ENCODE measurements at regions not wholly inside any gene's neighbourhood (a gene's known extent, or its start where the extent isn't known, plus 50 kb on each side); places are given as distances from the start of the nearest gene placed in this dataset.

DNA sequence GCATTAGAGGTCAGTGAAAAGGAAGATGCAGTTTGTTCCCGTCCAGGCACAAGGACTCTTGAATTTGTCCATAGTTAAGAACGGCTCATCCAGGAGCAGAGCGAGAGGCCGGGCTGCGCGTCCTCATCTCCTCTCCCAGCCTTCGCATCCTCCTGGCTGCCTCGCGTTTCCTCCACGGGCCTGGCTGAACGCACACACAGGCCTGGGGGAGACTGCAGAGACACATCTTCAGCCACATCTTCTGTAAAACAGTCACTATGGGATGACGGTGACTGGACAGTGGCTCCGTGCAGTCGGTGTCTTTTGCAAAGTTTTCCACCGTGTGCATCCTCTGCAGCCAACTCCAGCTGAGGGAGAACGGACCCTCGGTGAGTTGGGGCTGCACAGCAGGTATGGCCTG, 89.7 kb downstream of the PSMG1 start:
- Histone ChIP-seq H3K79me2 (ENCODE audit: low read depth) (no peaks in the 10 kb centered on the region), H4K20me1 (ENCODE audit: insufficient read depth) (no peaks in the 10 kb centered on the region), H3K27ac (no peak overlapping the region), H3K36me3 (ENCODE audit: low read depth) (no peaks in the 10 kb centered on the region), H2AFZ (no peak overlapping the region), H3K27me3 (ENCODE audit: insufficient read depth, low read depth) (no peaks in the 10 kb centered on the region), H3K4me3 (no peak overlapping the region), H3F3A (ENCODE audit: insufficient read depth, low read depth) (no peaks in the 10 kb centered on the region), H3K9me2 (ENCODE audit: insufficient read depth) (no peaks in the 10 kb centered on the region), H3K4me1 (replicated peaks; ENCODE audit: insufficient read depth) (peaks cover 5% of the 10 kb centered on the region; the same call in 1 of the 2 replicates), H3K4me2 (no peak overlapping the region), H3K9me3 (ENCODE audit: insufficient read depth, low read depth) (no peaks in the 10 kb centered on the region)
- ChIA-PET POLR2A (ENCODE audit: unreplicated experiment) (interaction anchor here (0.7 kb wide), 1 partner anchor 63 kb away, joined by 3 read pairs; no protein-coding TSS in a partner anchor), CTCF (no interaction called here)
- intact Hi-C loops (cut with micrococcal nuclease; ENCODE audit: unreplicated experiment) = no loop called here
- TF ChIP-seq EZH2 (IDR thresholded peaks at IDR 0.05; ENCODE audit: low read depth) (no peak), CTCF (conservative IDR thresholded peaks at IDR 0.05) (no peak)
- BruUV-seq (replicated peaks) = no TSS peak
- DNase-seq = no peak

- CTCF ChIA-PET = no interaction called here
- Histone ChIP-seq H3K4me3 (no peak overlapping the region), H3K9me2 (ENCODE audit: insufficient read depth) (no peaks in the 10 kb centered on the region), H3F3A (ENCODE audit: insufficient read depth, low read depth) (no peaks in the 10 kb centered on the region), H3K9me3 (ENCODE audit: insufficient read depth, low read depth) (no peaks in the 10 kb centered on the region), H3K27me3 (ENCODE audit: insufficient read depth, low read depth) (no peaks in the 10 kb centered on the region), H3K27ac (no peak overlapping the region), H3K79me2 (ENCODE audit: low read depth) (no peaks in the 10 kb centered on the region), H3K4me2 (no peak overlapping the region), H3K4me1 (replicated peaks; ENCODE audit: insufficient read depth) (no peaks in the 10 kb centered on the region), H4K20me1 (ENCODE audit: insufficient read depth) (no peaks in the 10 kb centered on the region), H3K36me3 (ENCODE audit: low read depth) (no peaks in the 10 kb centered on the region), H2AFZ (no peak overlapping the region)
- TF ChIP-seq CTCF (conservative IDR thresholded peaks at IDR 0.05) = no peak
- no peak for TF ChIP-seq EZH2 (IDR thresholded peaks at IDR 0.05; ENCODE audit: low read depth)
- intact Hi-C loops (cut with micrococcal nuclease; ENCODE audit: unreplicated experiment) = loop anchor here (10.0 kb wide), 1 partner anchor 174 kb away; no protein-coding TSS in a partner anchor
- no peak for DNase-seq
- POLR2A ChIA-PET (ENCODE audit: unreplicated experiment) = interaction anchor here (0.6 kb wide), 1 partner anchor 1418 kb away, joined by 4 read pairs; no protein-coding TSS in a partner anchor
- BruUV-seq (replicated peaks) = no TSS peak
These were observed 94.3 kb downstream of the PSMG1 start for GRCh38 chr21:39088831-39089380.

DNA sequence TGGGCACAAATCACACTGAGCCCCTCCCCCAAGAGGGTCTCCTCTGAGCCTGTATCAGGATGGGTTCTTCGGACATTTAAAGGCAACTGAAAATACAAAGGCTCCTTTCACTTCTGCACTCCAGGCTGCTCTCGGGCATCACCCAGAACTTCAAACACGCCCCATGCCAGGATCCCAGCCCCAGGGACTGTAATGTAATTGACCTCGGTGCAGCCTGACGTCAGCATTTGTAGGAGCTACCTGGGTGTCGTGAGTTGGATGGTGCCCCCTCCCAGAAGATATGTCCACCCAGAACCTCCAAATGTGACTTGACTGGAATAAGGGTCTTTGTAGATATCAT, 95.2 kb downstream of the PSMG1 start:
- no peak overlapping the region for H3K27ac ChIP-seq
- H3K9me2 ChIP-seq (ENCODE audit: insufficient read depth) = no peaks in the 10 kb centered on the region
- CTCF ChIA-PET = no interaction called here
- no peak for TF ChIP-seq EZH2 (IDR thresholded peaks at IDR 0.05; ENCODE audit: low read depth)
- H3K79me2 ChIP-seq (ENCODE audit: low read depth) = no peaks in the 10 kb centered on the region
- no peak for DNase-seq
- POLR2A ChIA-PET (ENCODE audit: unreplicated experiment) = interaction anchor here (0.6 kb wide), 1 partner anchor 1417 kb away, joined by 4 read pairs; no protein-coding TSS in a partner anchor
- H3K4me2 ChIP-seq = no peak overlapping the region
- BruUV-seq (replicated peaks) = no TSS peak
- no peaks in the 10 kb centered on the region for H4K20me1 ChIP-seq (ENCODE audit: insufficient read depth)
- H3K9me3 ChIP-seq (ENCODE audit: insufficient read depth, low read depth) = no peaks in the 10 kb centered on the region
- no peaks in the 10 kb centered on the region for H3K4me1 ChIP-seq (replicated peaks; ENCODE audit: insufficient read depth)
- H2AFZ ChIP-seq = no peak overlapping the region
- intact Hi-C loops (cut with micrococcal nuclease; ENCODE audit: unreplicated experiment) = loop anchor here (10.0 kb wide), 1 partner anchor 173 kb away; no protein-coding TSS in a partner anchor
- no peaks in the 10 kb centered on the region for H3K27me3 ChIP-seq (ENCODE audit: insufficient read depth, low read depth)
- H3K36me3 ChIP-seq (ENCODE audit: low read depth) = no peaks in the 10 kb centered on the region
- no peaks in the 10 kb centered on the region for H3F3A ChIP-seq (ENCODE audit: insufficient read depth, low read depth)
- no peak overlapping the region for H3K4me3 ChIP-seq

All from PC-9 (cell line).